Inflammatory macrophage treated with lipopolysaccharide for 4 hours (primary cell): ENCODE measurements at regions not wholly inside any gene's neighbourhood (a gene's known extent, or its start where the extent isn't known, plus 50 kb on each side); places are given as distances from the start of the nearest gene placed in this dataset.
"Not testable (repeated sequence)": the region's sequence is repeated elsewhere in the genome, so short reads cannot be mapped to it uniquely, and the experiment has no call there.

Experiments
- DNase-seq: peaks from one replicate; pipeline ENCODE4 v3.0.0-alpha.2; 2020

- no peak for DNase-seq
Observed at GRCh38 chr2:236376566-236377244, 112.5 kb upstream of the ASB18 start.

- no peak for DNase-seq
Observed at GRCh38 chr2:236380051-236380612, 115.9 kb upstream of the ASB18 start.

- DNase-seq, result not testable (repeated sequence)
Observed at GRCh38 chr2:236381253-236381652, 117.0 kb upstream of the ASB18 start.

DNA sequence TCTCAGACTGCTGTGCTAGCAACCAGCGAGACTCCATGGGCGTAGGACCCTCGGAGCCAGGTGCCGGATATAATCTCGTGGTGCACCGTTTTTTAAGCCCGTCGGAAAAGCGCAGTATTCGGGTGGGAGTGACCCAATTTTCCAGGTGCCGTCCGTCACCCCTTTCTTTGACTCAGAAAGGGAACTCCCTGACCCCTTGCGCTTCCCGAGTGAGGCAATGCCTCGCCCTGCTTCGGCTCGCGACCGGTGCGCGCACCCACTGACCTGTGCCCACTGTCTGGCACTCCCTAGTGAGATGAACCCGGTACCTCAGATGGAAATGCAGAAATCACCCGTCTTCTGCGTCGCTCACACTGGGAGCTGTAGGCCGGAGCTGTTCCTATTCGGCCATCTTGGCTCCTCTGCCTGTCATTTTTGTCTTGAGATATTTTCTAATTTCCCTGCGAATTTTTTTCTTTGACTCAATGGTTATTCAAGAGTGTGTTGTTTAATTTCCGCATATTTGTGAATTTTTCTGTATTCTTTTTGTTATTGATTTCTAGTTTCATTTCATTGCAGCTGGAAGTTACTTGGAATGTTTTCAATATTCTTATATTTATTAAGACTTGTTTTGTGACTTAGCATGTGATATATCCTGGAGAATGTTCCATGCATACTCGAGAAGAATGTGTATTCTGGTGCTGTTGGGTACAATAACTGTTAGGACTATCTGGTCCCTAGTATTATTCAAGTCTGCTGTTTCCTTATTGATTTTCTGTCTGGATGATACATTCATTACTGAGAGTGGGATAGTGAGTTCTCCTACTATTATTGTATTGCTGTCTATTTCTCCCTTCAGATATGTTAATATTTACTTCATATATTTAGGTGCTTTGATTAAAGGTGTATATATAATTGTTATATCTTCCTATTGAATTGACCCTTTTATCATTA, 125.3 kb upstream of the ASB18 start:
- DNase-seq, result not testable (repeated sequence)

DNA sequence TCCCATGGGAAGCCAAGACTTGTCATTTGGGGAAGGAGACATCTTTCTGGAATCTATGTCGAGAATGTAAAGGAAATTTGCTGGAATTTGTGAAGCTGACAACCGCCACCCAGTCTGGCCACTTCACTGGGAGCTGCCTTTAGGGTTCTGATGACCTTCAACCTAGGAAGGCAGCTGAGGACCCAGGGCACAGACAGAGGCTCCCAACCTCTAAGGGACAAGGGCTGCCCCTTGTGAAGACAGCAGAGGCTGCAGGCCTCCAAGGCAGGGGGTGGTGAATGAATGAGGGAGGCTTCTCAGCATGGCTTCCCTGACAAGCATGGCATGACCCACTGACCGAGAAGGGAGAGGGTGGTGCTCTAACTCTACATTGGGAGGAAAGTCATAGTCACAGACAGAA, 128.9 kb upstream of the ASB18 start:
- DNase-seq, result no peak

GRCh38 chr2:236393581-236393980, 129.4 kb upstream of the ASB18 start:
- DNase-seq, result no peak

- DNase-seq, result no peak
Observed at GRCh38 chr2:236394571-236394970, 130.4 kb upstream of the ASB18 start.

DNA sequence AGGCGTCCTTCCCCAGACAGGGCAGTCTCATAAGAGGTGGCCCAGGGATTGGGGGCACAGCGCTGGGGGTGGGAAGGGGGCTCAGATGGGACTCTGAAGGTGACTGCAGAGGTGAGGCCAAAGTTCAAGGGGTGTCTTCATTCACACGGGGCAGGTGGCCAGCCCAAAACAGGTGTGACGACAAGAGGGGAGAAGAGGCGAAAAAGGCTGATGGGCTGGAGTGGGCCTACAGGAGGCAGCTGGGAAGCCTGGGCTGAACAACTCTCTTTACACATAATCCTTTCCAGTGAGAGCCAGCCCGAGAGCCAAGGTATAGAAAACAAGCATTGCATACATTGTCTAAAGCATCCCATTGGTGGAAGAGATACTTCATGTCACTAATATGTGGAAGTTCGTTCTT, 130.9 kb upstream of the ASB18 start:
- no peak for DNase-seq

GRCh38 chr2:236396818-236397350, 132.7 kb upstream of the ASB18 start:
- DNase-seq, result no peak

DNA sequence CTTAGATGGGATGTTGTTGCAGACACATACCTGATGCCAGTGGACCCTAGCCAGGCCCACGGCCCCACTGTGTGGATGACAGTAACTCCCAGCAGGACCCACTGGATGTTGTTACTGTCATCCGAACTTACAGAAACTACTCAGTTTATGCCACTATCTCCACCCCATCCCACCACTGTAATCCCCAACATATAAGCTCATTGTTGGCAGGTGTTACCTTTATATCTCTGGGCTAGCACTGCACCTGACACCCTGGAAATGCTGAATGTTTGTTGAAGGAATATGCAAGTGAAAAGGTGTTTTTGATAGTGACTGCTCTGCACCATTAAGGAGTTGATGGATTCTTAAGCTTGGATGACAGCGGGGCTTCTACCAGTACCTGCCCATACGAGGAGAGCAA, 133.5 kb upstream of the ASB18 start:
- no peak for DNase-seq

DNA sequence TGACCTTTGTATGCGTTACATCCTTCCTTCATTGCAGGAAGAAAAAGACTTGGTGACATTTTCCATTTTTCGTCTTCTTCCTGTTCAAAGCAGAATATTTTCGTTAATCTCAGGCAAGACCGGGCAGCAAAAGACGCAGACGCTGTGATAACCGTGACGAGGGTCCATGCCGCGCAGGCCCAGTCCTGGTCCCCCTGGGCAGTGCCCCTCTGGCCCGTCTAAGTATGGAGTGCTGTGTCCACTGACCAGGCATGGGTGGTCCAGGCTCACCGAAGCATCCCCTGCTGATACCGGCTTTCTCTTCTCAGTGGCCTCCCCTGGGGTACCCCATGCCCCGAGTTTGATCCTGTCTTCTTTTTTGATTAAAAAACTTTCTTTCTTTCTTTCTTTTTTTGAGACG, 135.2 kb upstream of the ASB18 start:
- no peak for DNase-seq

DNA sequence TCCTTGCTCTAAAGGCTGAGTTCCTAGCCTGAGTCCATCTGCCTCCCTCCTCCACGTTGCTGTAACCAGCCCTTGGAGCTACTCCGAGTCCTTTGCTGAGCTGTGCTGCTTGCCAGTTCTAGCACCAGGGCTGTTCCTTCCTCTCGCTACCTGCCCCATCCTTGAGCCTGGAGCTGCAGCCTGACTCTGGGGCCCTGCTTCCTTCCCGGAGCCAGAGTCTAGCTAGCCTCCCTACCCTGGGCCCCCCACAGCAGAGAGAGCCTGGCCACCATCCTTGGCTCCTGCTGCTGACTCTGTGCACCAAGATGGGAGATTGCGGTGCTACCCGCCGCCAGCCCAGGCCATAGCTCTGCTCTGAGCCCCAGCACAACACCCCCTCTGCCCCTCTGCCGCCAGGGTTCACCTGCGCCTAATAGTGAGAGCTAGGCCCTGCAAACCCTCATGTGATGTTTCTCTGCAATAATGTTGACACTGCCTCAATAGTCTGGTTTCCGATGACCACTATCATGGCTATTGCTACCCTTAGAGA, 135.9 kb upstream of the ASB18 start:
- DNase-seq, result no peak

- no peak for DNase-seq
Observed at GRCh38 chr2:236400594-236401360, 136.6 kb upstream of the ASB18 start.

GRCh38 chr2:236402033-236402790, 138.0 kb upstream of the ASB18 start:
- DNase-seq, result no peak

- no peak for DNase-seq
Observed at GRCh38 chr2:236403125-236403524, 138.9 kb upstream of the ASB18 start.

DNA sequence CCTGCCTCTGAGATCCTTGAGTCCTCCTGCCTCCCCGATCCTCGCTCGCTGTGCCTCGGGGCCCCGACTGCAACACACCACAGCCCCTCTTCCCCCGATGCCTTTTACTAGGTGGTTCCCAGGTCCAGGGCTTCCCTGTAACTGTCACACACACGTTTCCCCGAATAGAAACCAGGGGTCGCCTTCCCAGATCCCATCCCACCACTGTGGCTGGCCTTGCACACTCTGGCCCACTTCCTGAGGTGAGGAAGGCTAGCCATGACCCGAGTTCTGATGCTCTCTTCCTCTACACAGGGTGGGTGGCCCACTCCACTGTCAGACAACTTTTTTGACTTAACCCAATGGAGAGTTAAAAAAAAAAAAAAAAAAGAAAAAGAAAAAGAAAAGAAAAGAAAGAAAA, 139.6 kb upstream of the ASB18 start:
- DNase-seq, result no peak

DNA sequence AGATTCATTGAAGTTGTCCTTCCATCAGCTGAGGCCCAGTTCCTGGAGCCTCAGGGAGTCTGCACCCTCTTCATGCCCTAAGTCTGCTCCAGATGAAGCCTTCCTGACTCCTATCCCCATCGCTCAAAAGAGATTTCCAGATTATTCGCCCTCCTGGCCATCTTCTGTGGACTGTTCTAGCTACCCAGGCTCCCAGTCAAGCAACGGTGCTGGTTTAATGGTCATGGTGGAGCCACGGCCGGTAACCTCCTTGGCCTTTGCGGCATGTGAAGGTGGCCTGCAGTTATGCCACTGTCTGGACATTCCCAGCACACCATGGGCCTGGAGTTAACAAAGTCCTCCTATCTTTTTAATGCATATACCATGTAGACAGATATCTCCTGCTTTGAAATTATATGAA, 140.1 kb upstream of the ASB18 start:
- no peak for DNase-seq

DNA sequence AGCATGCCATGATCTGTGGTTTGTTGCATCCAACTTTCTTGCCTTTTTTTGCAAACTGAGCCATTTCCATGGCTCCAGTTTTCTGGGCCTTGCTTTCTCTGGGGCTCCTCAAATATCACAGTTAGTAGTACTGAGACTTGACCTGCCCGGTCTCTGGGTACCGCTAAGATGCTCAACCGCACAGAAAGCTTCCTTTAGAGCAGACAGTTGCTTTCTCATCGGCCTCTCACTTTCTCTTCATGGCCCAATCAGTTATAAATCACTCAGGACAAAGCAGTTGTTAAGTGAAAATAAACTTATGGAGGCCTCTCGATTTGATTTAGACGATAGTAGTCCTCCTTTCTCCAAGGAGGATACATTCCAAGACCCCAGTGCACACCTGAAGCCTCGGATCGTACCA, 141.2 kb upstream of the ASB18 start:
- DNase-seq, result no peak

GRCh38 chr2:236408090-236408489, 143.9 kb upstream of the ASB18 start:
- no peak for DNase-seq

GRCh38 chr2:236408786-236409185, 144.6 kb upstream of the ASB18 start:
- DNase-seq, result no peak

- DNase-seq, result no peak
Observed at GRCh38 chr2:236415684-236416444, 151.7 kb upstream of the ASB18 start.
